Cerebellar nuclear complex (tissue), 1 donor: ENCODE measurements at regions not wholly inside any gene's neighbourhood (a gene's known extent, or its start where the extent isn't known, plus 50 kb on each side); places are given as distances from the start of the nearest gene placed in this dataset.
"Not testable (repeated sequence)": the region's sequence is repeated elsewhere in the genome, so short reads cannot be mapped to it uniquely, and the experiment has no call there.

Source experiments
- DNase-seq, 2 experiments: peaks; one replicate each; lab custom pipeline; 2025; lab: John Stamatoyannopoulos, UW

DNA sequence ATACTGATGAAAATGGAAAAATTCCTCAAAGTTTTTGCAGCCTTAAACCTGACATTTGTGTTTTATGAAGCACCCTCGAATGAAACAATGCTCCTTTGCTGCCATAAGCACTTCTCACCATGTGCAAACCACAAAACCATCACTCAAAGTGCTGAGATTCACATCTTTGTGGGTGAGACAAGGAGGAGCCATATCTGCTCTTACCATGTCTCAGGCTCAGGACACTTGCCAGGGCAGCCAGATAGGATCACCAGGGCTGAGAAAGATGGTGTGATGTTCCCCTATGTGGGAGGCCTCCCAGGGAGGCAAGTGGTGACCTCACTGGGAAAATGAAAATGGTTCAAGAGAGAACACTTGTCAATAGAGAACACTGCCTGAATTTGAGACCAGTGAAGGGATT is 120.4 kb downstream of the CCDC34 start:
- no peak for DNase-seq

DNA sequence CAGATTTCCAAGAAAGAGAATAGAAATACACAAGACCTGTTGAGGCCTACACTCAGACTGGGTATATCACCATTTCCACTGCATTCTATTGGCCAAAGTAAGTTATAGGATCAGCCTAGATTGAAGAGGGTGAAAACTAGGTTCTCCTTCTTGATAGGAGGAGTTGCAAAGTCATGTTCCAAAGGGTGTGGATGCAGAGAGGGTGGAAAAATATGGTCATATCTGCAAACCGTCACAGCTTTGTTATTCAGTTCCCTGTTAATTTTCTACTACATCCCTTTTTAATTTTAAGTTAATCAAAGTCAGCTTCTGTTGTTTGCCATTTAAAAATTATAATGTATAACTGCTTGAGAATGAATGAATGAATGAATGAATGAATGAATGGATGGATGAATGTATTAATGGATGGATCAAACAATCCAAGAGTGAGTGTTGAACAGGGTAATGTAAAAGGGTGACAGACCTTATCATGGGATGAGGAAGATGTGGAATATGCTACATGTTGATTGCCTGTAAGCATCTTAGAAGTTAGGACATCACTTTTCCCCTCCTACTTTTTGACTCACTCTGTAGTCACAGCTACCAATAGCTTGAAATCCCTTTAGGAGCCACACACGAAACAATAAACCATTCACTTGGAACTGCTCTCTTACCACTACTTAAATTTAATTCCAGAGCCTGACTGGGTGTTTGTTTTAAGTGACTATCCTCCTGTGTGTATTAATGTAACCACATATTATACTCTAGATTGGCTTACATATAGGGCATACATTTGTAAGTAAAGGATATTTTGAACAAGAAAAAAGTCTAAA is 121.5 kb downstream of the CCDC34 start:
- no peak for DNase-seq

- DNase-seq = no peak
These were observed 123.6 kb downstream of the CCDC34 start for GRCh38 chr11:27239305-27239942.

GRCh38 chr11:27238811-27239210 is 124.2 kb downstream of the CCDC34 start:
- DNase-seq = no peak

DNA sequence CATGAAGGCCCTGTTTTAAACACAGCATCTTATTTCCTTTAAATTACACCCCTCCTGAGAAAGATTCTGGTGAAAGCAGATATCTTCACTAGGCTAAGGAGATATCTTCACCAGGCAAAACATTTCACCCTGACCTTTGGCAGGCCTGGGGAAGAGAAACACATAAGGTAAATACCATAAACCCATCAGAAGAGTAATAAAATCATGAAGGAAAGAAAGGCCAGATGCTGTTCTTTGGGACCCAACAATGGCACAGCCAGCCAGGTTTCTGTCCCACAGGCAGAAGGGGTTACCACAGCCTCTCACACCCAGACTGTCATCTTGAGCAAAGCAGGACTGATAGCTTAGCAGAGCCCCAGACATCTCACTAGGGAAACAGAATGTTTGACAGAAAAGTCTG is 125.4 kb downstream of the CCDC34 start:
- DNase-seq = no peak

DNA sequence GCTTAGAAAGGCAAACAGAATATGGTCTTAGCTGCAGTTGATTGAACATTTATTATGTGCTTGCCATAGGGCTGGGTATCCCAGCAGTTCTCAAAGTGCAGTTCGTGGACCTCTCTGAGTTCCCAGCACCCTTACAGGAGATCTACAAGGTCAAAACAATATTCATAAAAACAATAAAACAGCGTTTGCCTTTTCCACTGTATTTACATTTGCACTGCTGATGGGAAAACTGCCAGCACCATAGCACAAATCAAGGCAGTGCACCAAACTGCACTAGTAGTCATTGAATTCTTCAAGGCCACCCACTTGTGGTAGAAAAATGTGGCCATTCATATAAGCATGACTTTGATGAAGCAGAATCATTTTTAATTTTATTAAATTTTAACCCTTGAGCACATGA is 128.1 kb downstream of the CCDC34 start:
- no peak for DNase-seq

DNA sequence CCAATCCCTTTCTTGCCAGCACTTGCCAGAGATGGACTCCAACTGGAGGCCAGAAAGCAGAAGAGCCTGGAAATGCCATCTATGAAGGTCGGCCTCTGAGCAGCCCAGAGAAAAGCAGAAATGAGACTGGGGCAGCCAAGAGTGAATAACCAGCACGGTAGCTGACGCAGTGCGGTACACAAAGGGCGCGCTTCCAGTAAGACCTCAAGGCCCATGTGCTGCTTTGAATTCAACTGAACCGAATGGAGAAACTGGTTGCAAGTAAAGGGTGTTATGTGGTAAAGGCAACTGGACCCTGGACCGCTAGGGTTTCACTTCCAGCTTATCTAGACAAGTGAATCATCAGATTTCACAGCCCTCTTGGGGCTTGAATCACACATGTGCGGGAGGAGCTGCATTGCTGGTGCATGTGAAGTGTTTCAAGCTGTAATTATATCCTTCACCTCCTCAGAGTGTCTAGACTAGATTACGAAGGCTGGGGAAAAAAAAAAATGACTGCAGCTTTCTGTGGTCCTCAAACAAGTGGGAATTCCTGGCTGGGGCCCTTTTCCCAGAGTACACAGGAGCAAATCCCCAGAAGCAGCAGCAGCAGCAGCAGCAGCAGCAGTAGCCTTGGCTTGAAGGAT is 128.9 kb downstream of the CCDC34 start:
- DNase-seq = peak in 1 of 2 experiments; percentile 49

DNA sequence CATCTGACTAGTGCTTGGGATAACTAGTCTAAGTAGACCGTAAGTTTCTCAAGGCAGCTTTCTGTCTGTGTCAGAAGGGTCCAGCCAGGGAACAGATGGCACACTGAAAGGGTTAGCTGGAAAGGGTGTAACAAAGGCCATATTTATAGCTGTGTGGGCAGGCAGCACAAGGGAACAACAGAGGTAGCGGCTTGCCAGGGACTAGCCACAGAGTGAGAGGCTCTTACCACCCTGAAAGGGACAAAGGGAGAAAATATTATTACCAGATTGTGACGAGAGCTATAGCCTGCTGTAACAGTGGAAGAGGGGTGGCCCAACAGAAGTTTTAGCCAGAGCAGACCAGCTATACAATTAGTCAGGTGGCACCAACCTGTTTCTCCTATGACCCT is 129.4 kb downstream of the CCDC34 start:
- peak; percentile 58 to 73 for DNase-seq

GRCh38 chr11:27231530-27231929 is 131.5 kb downstream of the CCDC34 start:
- DNase-seq = no peak

GRCh38 chr11:27230192-27230572 is 132.8 kb downstream of the CCDC34 start:
- no peak for DNase-seq

GRCh38 chr11:27229511-27230191 is 133.4 kb downstream of the CCDC34 start:
- no peak for DNase-seq

DNA sequence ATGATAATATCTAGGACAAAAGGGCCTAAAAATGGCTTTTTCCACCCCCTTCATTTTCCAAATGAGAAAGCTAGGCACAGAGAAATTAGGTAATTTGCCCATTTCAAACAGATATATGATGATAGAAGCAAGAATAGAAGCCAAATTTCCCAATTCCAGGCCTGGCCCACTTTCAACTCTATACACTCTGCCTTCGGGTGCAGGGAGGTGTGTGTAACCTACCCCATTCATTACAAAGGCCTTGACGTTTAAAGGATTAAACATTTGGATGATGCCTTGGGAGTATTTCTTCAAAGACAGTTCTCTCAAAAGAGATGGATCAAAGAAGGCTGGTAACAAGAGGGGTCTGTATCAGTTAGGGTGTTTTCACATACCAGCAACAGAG is 134.1 kb downstream of the CCDC34 start:
- DNase-seq = no peak

GRCh38 chr11:27228232-27228905 is 134.6 kb downstream of the CCDC34 start:
- peak; percentile 32 to 75 for DNase-seq

GRCh38 chr11:27227736-27228135 is 135.3 kb downstream of the CCDC34 start:
- no peak for DNase-seq

DNA sequence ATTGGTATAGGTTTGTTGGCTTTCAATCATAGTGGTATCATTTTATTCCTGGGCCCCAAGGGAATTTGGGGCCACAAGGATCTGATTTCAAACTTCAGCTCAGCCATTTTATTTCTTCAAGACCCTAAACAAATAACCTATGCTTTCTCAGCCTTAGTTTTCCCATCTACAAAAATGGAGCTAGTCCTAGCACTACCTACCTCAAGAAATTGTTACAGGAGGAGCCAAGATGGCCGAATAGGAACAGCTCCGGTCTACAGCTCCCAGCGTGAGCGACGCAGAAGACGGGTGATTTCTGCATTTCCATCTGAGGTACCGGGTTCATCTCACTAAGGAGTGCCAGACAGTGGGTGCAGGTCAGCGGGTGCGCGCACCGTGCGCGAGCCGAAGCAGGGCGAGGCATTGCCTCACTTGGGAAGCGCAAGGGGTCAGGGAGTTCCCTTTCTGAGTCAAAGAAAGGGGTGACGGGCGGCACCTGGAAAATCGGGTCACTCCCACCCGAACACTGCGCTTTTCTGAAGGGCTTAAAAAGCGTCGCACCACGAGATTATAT is 143.5 kb downstream of the CCDC34 start:
- DNase-seq = not testable (repeated sequence)

DNA sequence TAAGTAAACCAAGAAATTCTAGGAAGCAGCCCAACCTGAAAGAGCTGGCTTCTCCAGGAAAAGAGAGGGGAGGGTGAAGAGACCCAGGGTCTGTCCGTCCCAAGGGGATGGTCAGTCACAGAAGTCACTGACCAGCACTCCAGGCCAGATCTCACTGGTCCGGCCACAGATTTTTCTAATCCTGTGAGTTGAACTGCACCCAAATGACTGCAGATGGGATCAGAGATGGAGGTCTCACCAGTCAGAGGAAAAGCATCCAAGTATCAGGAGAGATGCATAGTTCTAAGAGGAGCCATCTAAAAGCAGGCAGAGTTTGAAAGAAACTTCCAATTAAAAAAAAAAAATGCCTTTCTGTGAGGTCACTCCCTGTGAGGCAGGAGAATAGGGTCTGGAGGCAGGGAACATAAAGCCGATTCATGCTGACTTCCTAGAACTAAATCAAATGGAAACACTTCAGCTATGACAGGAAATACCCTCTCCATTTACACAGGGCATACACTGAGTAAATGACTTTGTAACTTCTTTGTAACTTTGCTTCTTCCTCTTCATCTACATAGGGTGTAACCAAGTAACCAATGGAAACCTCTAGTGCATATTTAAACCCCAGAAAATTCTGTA is 144.5 kb downstream of the CCDC34 start:
- no peak for DNase-seq

- no peak for DNase-seq
These were observed 145.0 kb downstream of the CCDC34 start for GRCh38 chr11:27217948-27218420.

- DNase-seq = no peak
These were observed 145.5 kb downstream of the CCDC34 start for GRCh38 chr11:27217496-27217895.

DNA sequence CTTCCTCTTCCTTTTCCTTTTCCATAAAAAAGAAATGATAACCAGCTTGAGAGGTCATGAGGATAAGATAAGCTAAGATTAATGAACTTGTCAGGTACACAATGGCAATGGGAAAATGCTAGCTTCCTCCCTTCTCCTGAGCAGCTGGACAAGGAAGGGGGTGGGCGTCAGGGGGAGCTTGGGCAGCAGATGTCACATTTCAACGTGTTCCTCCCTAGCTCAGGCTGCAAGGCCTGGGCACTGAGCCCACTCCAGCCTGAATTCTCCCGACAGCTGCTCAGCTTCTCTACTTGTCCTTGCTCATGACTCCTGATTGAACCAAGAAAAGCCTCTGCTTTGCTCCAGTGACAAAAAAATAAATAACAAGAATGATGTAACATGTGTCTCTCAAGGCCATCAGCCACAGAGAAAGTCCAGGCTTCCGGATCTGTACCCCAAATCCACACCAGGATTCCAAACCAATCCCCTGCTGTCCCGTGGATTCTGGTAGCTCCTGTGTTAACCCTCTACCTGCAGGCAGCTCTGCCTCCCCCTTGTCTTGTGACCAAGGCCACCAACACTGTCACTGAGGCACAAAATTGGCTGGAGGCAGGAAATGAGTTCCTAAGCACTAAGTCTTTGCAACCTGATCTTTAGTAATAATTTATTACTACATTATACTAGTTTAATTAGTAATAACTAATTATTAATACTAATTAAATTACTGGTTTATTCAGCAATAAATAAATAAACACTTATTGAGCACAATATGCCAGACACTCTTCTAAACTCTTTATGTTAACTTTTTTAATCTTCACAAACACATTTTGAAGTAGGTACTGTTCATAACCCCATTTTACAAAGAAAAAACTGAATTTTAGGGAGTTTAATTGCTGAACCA is 146.5 kb downstream of the CCDC34 start:
- DNase-seq = no peak
